ENCODE measurements at regions not wholly inside any gene's neighbourhood (a gene's known extent, or its start where the extent isn't known, plus 50 kb on each side); places are given as distances from the start of the nearest gene placed in this dataset.

GRCh38 chr13:24630121-24630520, 50.1 kb upstream of the ATP12A start:
- H2BK120ac ChIP-seq (ENCODE audit: insufficient read depth, low read length, poor library complexity): no peak overlapping the region
- peak overlapping the region; percentile 29 for H2AK5ac ChIP-seq (ENCODE audit: low read length)
- no peak overlapping the region for H3K4me2 ChIP-seq (ENCODE audit: low read length)
- H3K4ac ChIP-seq (ENCODE audit: low read depth, low read length): no peak overlapping the region
- WGBS (ENCODE audit: extremely low coverage, insufficient coverage, insufficient read length): no CpG with 5 or more reads among the region's 6 CpGs
- no peaks in the 10 kb centered on the region for H3K9me3 ChIP-seq (ENCODE audit: insufficient read depth, low read depth, low read length)
- H3K27me3 ChIP-seq (ENCODE audit: insufficient read depth, low read length): no peaks in the 10 kb centered on the region
- no peak overlapping the region for H4K12ac ChIP-seq (ENCODE audit: low read depth, low read length)
- H3K4me1 ChIP-seq (ENCODE audit: control insufficient read depth in 1 of 2, insufficient read depth in 2 of 2, low read length in 2 of 2): peaks cover 4 to 19% of the 10 kb centered on the region in 2 experiments
- peaks cover 3% of the 10 kb centered on the region for H3K79me1 ChIP-seq (ENCODE audit: low read length)
- H4K91ac ChIP-seq (ENCODE audit: low read depth, low read length): no peak overlapping the region
- no peak overlapping the region for H3K23ac ChIP-seq (ENCODE audit: low read length)
- H2BK12ac ChIP-seq (ENCODE audit: low read length): no peak overlapping the region
- H3K9ac ChIP-seq (ENCODE audit: low read length): no peak overlapping the region
- H4K8ac ChIP-seq (ENCODE audit: low read depth, low read length): no peak overlapping the region
- no peak overlapping the region for H3K18ac ChIP-seq (ENCODE audit: low read length)
- no peak overlapping the region for H3K4me3 ChIP-seq (ENCODE audit: low read depth, low read length)
- H2BK5ac ChIP-seq (ENCODE audit: low read depth, low read length, poor library complexity): no peak overlapping the region
- no peak overlapping the region for H3K27ac ChIP-seq (ENCODE audit: low read depth, low read length)
- no peaks in the 10 kb centered on the region for H3K36me3 ChIP-seq (ENCODE audit: control insufficient read depth in 1 of 2, insufficient read depth in 2 of 2, low read length in 2 of 2)
- no peak overlapping the region for H2AFZ ChIP-seq (ENCODE audit: insufficient read depth, low read length, poor library complexity)
- no peak for DNase-seq
- H3K14ac ChIP-seq (ENCODE audit: low read length): no peak overlapping the region
- H3K79me2 ChIP-seq (ENCODE audit: control insufficient read depth, insufficient read depth, low read length, poor library complexity): no peaks in the 10 kb centered on the region

All from trophoblast cell (in vitro differentiated cells and primary cell).